HepG2 (cell line): ENCODE measurements at regions not wholly inside any gene's neighbourhood (a gene's known extent, or its start where the extent isn't known, plus 50 kb on each side); places are given as distances from the start of the nearest gene placed in this dataset.

Experiments used
- ATAC-seq: fragments of 200-7000 bp; cut with Tn5 transposase; 3 replicates; pipeline ENCODE4 v1.9.1; 2020; ENCODE audit warnings: mild to moderate bottlenecking, moderate library complexity
- BruUV-seq: library from RNA; stranded (reverse); fragments of 400-500 nt; replicated peaks from 2 replicates; lab custom pipeline; 2021; lab: Mats Ljungman, UMichigan
- CTCF ChIA-PET: fragments of 300-600 bp; formaldehyde crosslinking; extraction: SDS; loops from one replicate; lab custom pipeline; 2021; ENCODE audit warnings: low total read pairs, inconsistent platforms, low intra/inter-chr PET ratio; lab: Yijun Ruan, JAX
- POLR2A ChIA-PET: fragments of 350-600 bp; sonication (Branson Sonifier 250); formaldehyde crosslinking; loops from one replicate; lab custom pipeline; 2020; ENCODE audit warnings: antibody characterized with exemption, inconsistent platforms; lab: Yijun Ruan, JAX
- DNase-seq: peaks from one replicate; pipeline ENCODE4 v3.0.0-alpha.2; 2015; ENCODE audit warnings: low spot score
- FAIRE-seq: peaks from 3 replicates; lab custom pipeline; 2011; peaks lifted over from hg19 to GRCh38; lab: Jason Lieb, UNC
- H2AFZ ChIP-seq: one replicate; pipeline ENCODE4 v1.6.1; 2011; ENCODE audit warnings: low read length, inconsistent platforms
- H3K27ac ChIP-seq: fragments of 300-600 bp; 3 replicates; pipeline ENCODE4 v1.8.0; 2011; ENCODE audit warnings: mixed run types, mild to moderate bottlenecking, mixed read lengths, low read length, inconsistent platforms; ENCODE audit not compliant: insufficient read depth; ENCODE audit errors: extremely low read length
- H3K27me3 ChIP-seq, 2 experiments: fragments of 200-600 bp in 1 of 2; 2 replicates in 1 of 2; 3 replicates in 1 of 2; pipeline versions ENCODE4 v1.6.0 to v1.8.0; 2011; ENCODE audit warnings: low read length in 2 of 2, mild to moderate bottlenecking in 2 of 2, moderate library complexity in 2 of 2, inconsistent platforms in 1 of 2; ENCODE audit not compliant: insufficient read depth in 2 of 2, control insufficient read depth in 1 of 2
- H3K36me3 ChIP-seq, 2 experiments: fragments of 200-600 bp in 1 of 2; replicated peaks in 1 of 2; 2 replicates in 1 of 2; 3 replicates in 1 of 2; pipeline versions ENCODE4 v1.5.1 to v1.8.0; 2011; ENCODE audit warnings: low read length in 2 of 2, inconsistent platforms in 1 of 2; ENCODE audit not compliant: insufficient read depth in 2 of 2, control insufficient read depth in 1 of 2
- H3K4me1 ChIP-seq: 2 replicates; pipeline ENCODE4 v1.5.1; 2012; ENCODE audit warnings: low read length, inconsistent platforms; ENCODE audit not compliant: insufficient read depth
- H3K4me2 ChIP-seq: 2 replicates; pipeline ENCODE4 v1.6.0; 2011; ENCODE audit warnings: low read depth, low read length, inconsistent platforms
- H3K4me3 ChIP-seq, 3 experiments: fragments of 200-600 bp in 1 of 3; sonication (generic), shearing (Covaris generic) in 1 of 3; replicated peaks in 1 of 3; 2 replicates each; pipeline ENCODE4 v1.5.1; 2011 to 2016; ENCODE audit warnings: low read length in 3 of 3, inconsistent platforms in 2 of 3, low read depth in 2 of 3, mild to moderate bottlenecking in 2 of 3, control low read depth in 1 of 3, mixed read lengths in 1 of 3; ENCODE audit not compliant: insufficient read depth in 1 of 3
- H3K79me2 ChIP-seq: one replicate; pipeline ENCODE4 v1.6.1; 2011; ENCODE audit warnings: low read length, inconsistent platforms; ENCODE audit not compliant: insufficient read depth
- H3K9ac ChIP-seq: 2 replicates; pipeline ENCODE4 v1.6.0; 2011; ENCODE audit warnings: mild to moderate bottlenecking, low read depth, low read length, inconsistent platforms; ENCODE audit not compliant: insufficient read depth
- H3K9me3 ChIP-seq: 2 replicates; pipeline ENCODE4 v1.5.1; 2012; ENCODE audit warnings: mild to moderate bottlenecking, low read length
- H4K20me1 ChIP-seq: 2 replicates; pipeline ENCODE4 v1.6.0; 2011; ENCODE audit warnings: inconsistent platforms, mild to moderate bottlenecking, low read length, moderate library complexity; ENCODE audit not compliant: insufficient read depth
- ARID2 ChIP-seq: sonication (generic); formaldehyde crosslinking; IDR thresholded peaks from 2 replicates; pipeline ENCODE4 v1.8.1; 2022; ENCODE audit warnings: mild to moderate bottlenecking, missing genetic modification reagents, borderline replicate concordance
- GATAD2A ChIP-seq: IDR thresholded peaks from 2 replicates; pipeline ENCODE4 v1.6.1; 2016
- HIVEP1 ChIP-seq: sonication (generic); formaldehyde crosslinking; IDR thresholded peaks from 2 replicates; pipeline ENCODE4 v1.4.0; 2020; ENCODE audit warnings: mild to moderate bottlenecking, missing genetic modification reagents
- MED8 ChIP-seq: sonication (generic); formaldehyde crosslinking; IDR thresholded peaks from 2 replicates; pipeline ENCODE4 v1.8.1; 2023; ENCODE audit warnings: mild to moderate bottlenecking, missing genetic modification reagents; ENCODE audit not compliant: insufficient replicate concordance
- MZF1 ChIP-seq: sonication (generic); formaldehyde crosslinking; IDR thresholded peaks from 2 replicates; pipeline ENCODE4 v1.8.1; 2023; ENCODE audit warnings: mild to moderate bottlenecking, missing genetic modification reagents, borderline replicate concordance
- POGZ ChIP-seq: sonication (generic); formaldehyde crosslinking; IDR thresholded peaks from 2 replicates; pipeline ENCODE4 v1.4.0; 2020; ENCODE audit warnings: mild to moderate bottlenecking, missing genetic modification reagents
- SAP130 ChIP-seq: IDR thresholded peaks from 2 replicates; pipeline ENCODE4 v1.6.1; 2016; ENCODE audit warnings: low read depth
- THYN1 ChIP-seq: sonication (generic); formaldehyde crosslinking; IDR thresholded peaks from 2 replicates; pipeline ENCODE4 v1.8.1; 2023; ENCODE audit warnings: low read depth, mild to moderate bottlenecking, moderate library complexity, missing genetic modification reagents, borderline replicate concordance
- ZNF558 ChIP-seq: sonication (generic); formaldehyde crosslinking; IDR thresholded peaks from 2 replicates; pipeline ENCODE4 v1.9.0; 2022; ENCODE audit warnings: mild to moderate bottlenecking, missing genetic modification reagents, borderline replicate concordance
- ZNF629 ChIP-seq: sonication (generic); formaldehyde crosslinking; conservative IDR thresholded peaks from 2 replicates; pipeline ENCODE4 v1.5.0; 2020; ENCODE audit warnings: missing genetic modification reagents
- WGBS: methylation state at CpG from one replicate; pipeline ENCODE4 v1.1.6; 2017; ENCODE audit warnings: low lambda C conversion rate; 5-methylcytosine and 5-hydroxymethylcytosine counted together
- in situ Hi-C: cut with HindIII; loops from 2 replicates; pipeline ENCODE4 v1.10.0; 2017; ENCODE audit warnings: low pct_unique_long_range_greater_than_20kb; ENCODE audit not compliant: extremely low pct_ligation_motif_present
- intact Hi-C: fragments of 100-400 bp; cut with micrococcal nuclease; formaldehyde crosslinking; loops from one replicate; pipeline ENCODE4 v1.10.0; 2022; ENCODE audit not compliant: unreplicated experiment

DNA sequence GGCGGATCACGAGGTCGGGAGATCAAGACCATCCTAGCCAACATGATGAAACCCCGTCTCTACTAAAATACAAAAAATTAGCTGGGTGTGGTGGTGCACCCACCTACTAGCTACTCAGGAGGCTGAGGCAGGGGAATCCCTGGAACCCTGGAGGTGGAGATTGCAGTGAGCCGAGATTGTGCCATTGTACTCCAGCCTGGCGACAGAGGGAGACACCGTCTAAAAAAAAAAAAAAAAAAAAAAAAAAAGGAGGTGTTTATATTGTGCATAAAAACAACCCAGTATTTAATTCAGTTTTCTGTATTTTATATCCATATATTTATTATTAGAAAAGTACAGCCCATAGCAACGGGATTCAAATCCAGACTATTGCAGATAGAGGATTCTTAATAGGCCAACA is 129.1 kb upstream of the SOX2 start:
- no peaks in the 10 kb centered on the region for H3K9me3 ChIP-seq
- CTCF ChIA-PET = no interaction called here
- H3K4me3 ChIP-seq = no peak overlapping the region
- in situ Hi-C loops = no loop called here
- no peak for ATAC-seq
- H3K36me3 ChIP-seq = no peaks in the 10 kb centered on the region
- WGBS = 44% methylated on average over 8 of the region's 8 CpGs
- H3K4me2 ChIP-seq = no peak overlapping the region
- intact Hi-C loops = no loop called here
- BruUV-seq = no TSS peak
- no peak for TF ChIP-seq HIVEP1 (CRISPR knock-in tag)
- no peak for TF ChIP-seq GATAD2A (CRISPR knock-in tag)
- TF ChIP-seq ZNF558 (CRISPR knock-in tag) = no peak
- no peak for TF ChIP-seq ZNF629 (CRISPR knock-in tag)
- TF ChIP-seq ARID2 (CRISPR knock-in tag) = no peak
- TF ChIP-seq POGZ = no peak
- no peak for TF ChIP-seq MZF1
- TF ChIP-seq THYN1 (CRISPR knock-in tag) = no peak
- TF ChIP-seq SAP130 = no peak
- H3K27ac ChIP-seq = no peak overlapping the region
- H3K4me1 ChIP-seq = no peaks in the 10 kb centered on the region
- H3K27me3 ChIP-seq = no peaks in the 10 kb centered on the region
- H2AFZ ChIP-seq = no peak overlapping the region
- no peak for DNase-seq
- FAIRE-seq = no peak
- H3K79me2 ChIP-seq = no peaks in the 10 kb centered on the region
- POLR2A ChIA-PET = no interaction called here
- no peak overlapping the region for H3K9ac ChIP-seq
- no peaks in the 10 kb centered on the region for H4K20me1 ChIP-seq

DNA sequence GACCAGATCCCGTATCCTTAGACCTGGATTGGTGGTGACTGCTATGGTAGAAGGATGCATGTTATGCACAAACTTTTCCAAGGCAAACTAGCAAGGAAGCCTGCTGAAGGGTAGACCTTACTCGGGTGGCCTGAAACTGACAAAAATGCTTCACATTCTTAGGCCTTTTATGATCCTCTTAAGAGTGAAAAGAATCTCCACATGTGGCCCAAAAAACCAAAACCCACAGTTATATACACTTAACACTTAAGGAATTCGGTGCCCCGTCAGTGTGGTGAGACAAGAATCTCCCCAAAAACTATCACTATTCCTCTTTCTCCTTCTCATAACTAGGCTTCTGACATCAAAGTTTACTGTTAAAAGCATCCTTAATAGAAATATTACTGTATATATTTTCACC is 130.1 kb upstream of the SOX2 start:
- intact Hi-C loops = no loop called here
- Histone ChIP-seq H3K79me2 (no peaks in the 10 kb centered on the region), H3K9me3 (no peaks in the 10 kb centered on the region), H3K4me1 (no peaks in the 10 kb centered on the region), H4K20me1 (no peaks in the 10 kb centered on the region), H3K27ac (no peak overlapping the region), H2AFZ (no peak overlapping the region), H3K36me3 (no peaks in the 10 kb centered on the region), H3K27me3 (no peaks in the 10 kb centered on the region), H3K4me3 (no peak overlapping the region), H3K4me2 (no peak overlapping the region), H3K9ac (no peak overlapping the region)
- POLR2A ChIA-PET = no interaction called here
- 6% methylated on average over 4 of the region's 4 CpGs for WGBS
- no peak for DNase-seq
- no TSS peak for BruUV-seq
- FAIRE-seq = no peak
- CTCF ChIA-PET = no interaction called here
- no peak for TF ChIP-seq MED8 (CRISPR knock-in tag)
- no peak for ATAC-seq
- in situ Hi-C loops = no loop called here
